DMS153 (cell line): ENCODE measurements at regions not wholly inside any gene's neighbourhood (a gene's known extent, or its start where the extent isn't known, plus 50 kb on each side); places are given as distances from the start of the nearest gene placed in this dataset.

Experiments used
- DNase-seq: peaks from one replicate; lab custom pipeline; 2025; lab: John Stamatoyannopoulos, UW

- no peak for DNase-seq
Observed at GRCh38 chr7:130966246-130967009, 232.4 kb upstream of the KLF14 start.

- DNase-seq = no peak
Observed at GRCh38 chr7:130970196-130970595, 236.2 kb upstream of the KLF14 start.

- DNase-seq = no peak
Observed at GRCh38 chr7:130970696-130971095, 236.7 kb upstream of the KLF14 start.

- DNase-seq = no peak
Observed at GRCh38 chr7:130971297-130971696, 237.3 kb upstream of the KLF14 start.

- DNase-seq = no peak
Observed at GRCh38 chr7:130972201-130972600, 238.2 kb upstream of the KLF14 start.

- no peak for DNase-seq
Observed at GRCh38 chr7:130973637-130974036, 239.6 kb upstream of the KLF14 start.

GRCh38 chr7:130974169-130974568, 240.2 kb upstream of the KLF14 start:
- no peak for DNase-seq

- DNase-seq = no peak
Observed at GRCh38 chr7:130974794-130975193, 240.8 kb upstream of the KLF14 start.

- no peak for DNase-seq
Observed at GRCh38 chr7:130975731-130976130, 241.7 kb upstream of the KLF14 start.

- DNase-seq = no peak
Observed at GRCh38 chr7:130982160-130982638, 248.2 kb upstream of the KLF14 start.

- no peak for DNase-seq
Observed at GRCh38 chr7:130982651-130983050, 248.6 kb upstream of the KLF14 start.

- no peak for DNase-seq
Observed at GRCh38 chr7:130985361-130985760, 251.4 kb upstream of the KLF14 start.

GRCh38 chr7:130986261-130986690, 252.3 kb upstream of the KLF14 start:
- DNase-seq = no peak

- DNase-seq = no peak
Observed at GRCh38 chr7:130987092-130987491, 253.1 kb upstream of the KLF14 start.

GRCh38 chr7:130988443-130988842, 254.4 kb upstream of the KLF14 start:
- DNase-seq = no peak

- DNase-seq = no peak
Observed at GRCh38 chr7:130989101-130989795, 255.2 kb upstream of the KLF14 start.

GRCh38 chr7:130990178-130990832, 256.3 kb upstream of the KLF14 start:
- no peak for DNase-seq

- DNase-seq = no peak
Observed at GRCh38 chr7:130993671-130994365, 259.8 kb upstream of the KLF14 start.

GRCh38 chr7:130994378-130995115, 260.5 kb upstream of the KLF14 start:
- DNase-seq = no peak

- DNase-seq = no peak
Observed at GRCh38 chr7:130995252-130996081, 261.5 kb upstream of the KLF14 start.
